ENCODE measurements at regions not wholly inside any gene's neighbourhood (a gene's known extent, or its start where the extent isn't known, plus 50 kb on each side); places are given as distances from the start of the nearest gene placed in this dataset.
A peak's percentile ranks its signal among the peaks of the same experiment; 100 is the strongest.
"Not testable (repeated sequence)": the region's sequence is repeated elsewhere in the genome, so short reads cannot be mapped to it uniquely, and the experiment has no call there.

GRCh38 chr5:27140831-27141230 is 102.4 kb upstream of the CDH9 start:
- H3K4me3 ChIP-seq (ENCODE audit: control insufficient read depth, low read depth, low read length), result no peak overlapping the region
- TF ChIP-seq CTCF (IDR thresholded peaks at IDR 0.05; ENCODE audit: control insufficient read depth, insufficient read depth, low read depth, low read length, missing control alignments), result no peak
- no peak for DNase-seq (ENCODE audit: low read depth)

GRCh38 chr5:27130587-27130986 is 92.2 kb upstream of the CDH9 start:
- TF ChIP-seq CTCF (IDR thresholded peaks at IDR 0.05; ENCODE audit: control insufficient read depth, insufficient read depth, low read depth, low read length, missing control alignments), result no peak
- no peak overlapping the region for H3K4me3 ChIP-seq (ENCODE audit: control insufficient read depth, low read depth, low read length)
- DNase-seq (ENCODE audit: low read depth), result no peak

GRCh38 chr5:27129926-27130325 is 91.5 kb upstream of the CDH9 start:
- no peak for DNase-seq (ENCODE audit: low read depth)
- no peak overlapping the region for H3K4me3 ChIP-seq (ENCODE audit: control insufficient read depth, low read depth, low read length)
- TF ChIP-seq CTCF (IDR thresholded peaks at IDR 0.05; ENCODE audit: control insufficient read depth, insufficient read depth, low read depth, low read length, missing control alignments), result no peak

GRCh38 chr5:27125856-27126255 is 87.5 kb upstream of the CDH9 start:
- TF ChIP-seq CTCF (IDR thresholded peaks at IDR 0.05; ENCODE audit: control insufficient read depth, insufficient read depth, low read depth, low read length, missing control alignments), result no peak
- no peak for DNase-seq (ENCODE audit: low read depth)
- H3K4me3 ChIP-seq (ENCODE audit: control insufficient read depth, low read depth, low read length), result no peak overlapping the region

GRCh38 chr5:27124590-27124989 is 86.2 kb upstream of the CDH9 start:
- H3K4me3 ChIP-seq (ENCODE audit: control insufficient read depth, low read depth, low read length), result no peak overlapping the region
- no peak for DNase-seq (ENCODE audit: low read depth)
- peak; percentile 29 for TF ChIP-seq CTCF (IDR thresholded peaks at IDR 0.05; ENCODE audit: control insufficient read depth, insufficient read depth, low read depth, low read length, missing control alignments)

- H3K4me3 ChIP-seq (ENCODE audit: control insufficient read depth, low read depth, low read length); DNase-seq (ENCODE audit: low read depth): not testable (repeated sequence)
These were observed 81.4 kb upstream of the CDH9 start for GRCh38 chr5:27119736-27120321.

- no peak for TF ChIP-seq CTCF (IDR thresholded peaks at IDR 0.05; ENCODE audit: control insufficient read depth, insufficient read depth, low read depth, low read length, missing control alignments)
- H3K4me3 ChIP-seq (ENCODE audit: control insufficient read depth, low read depth, low read length), result no peak overlapping the region
- no peak for DNase-seq (ENCODE audit: low read depth)
These were observed 65.1 kb upstream of the CDH9 start for GRCh38 chr5:27103486-27103885.

GRCh38 chr5:27095761-27096160 is 57.4 kb upstream of the CDH9 start:
- not testable (repeated sequence) for DNase-seq (ENCODE audit: low read depth); H3K4me3 ChIP-seq (ENCODE audit: control insufficient read depth, low read depth, low read length)

Measured in AG09309 (cell line).